ENCODE measurements at regions not wholly inside any gene's neighbourhood (a gene's known extent, or its start where the extent isn't known, plus 50 kb on each side); places are given as distances from the start of the nearest gene placed in this dataset.
"Not testable (repeated sequence)": the region's sequence is repeated elsewhere in the genome, so short reads cannot be mapped to it uniquely, and the experiment has no call there.

DNA sequence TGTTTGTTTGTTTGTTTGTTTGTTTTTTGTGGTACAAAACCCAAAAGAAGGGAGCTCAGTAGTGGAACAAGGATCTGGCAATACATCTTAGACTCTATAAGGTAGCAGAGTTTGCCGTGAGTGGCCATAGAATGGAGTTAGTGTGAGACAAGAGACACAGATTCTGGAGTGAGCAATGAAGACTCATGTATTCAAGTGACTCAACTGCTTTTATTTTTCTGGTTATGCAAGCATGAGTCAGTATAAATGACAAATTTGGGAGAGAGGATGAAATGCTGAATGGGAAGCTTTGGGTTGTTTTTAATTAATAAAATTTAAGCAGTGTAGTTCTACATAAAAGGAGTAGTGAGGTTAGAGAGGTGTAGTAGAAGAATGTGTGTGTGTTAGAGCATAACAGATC lies 143.6 kb upstream of the ANO5 start:
- peaks cover 0 to 1% (median 0%) of the 10 kb centered on the region in 3 donors for H3K4me1 Mint-ChIP-seq
- H3K9me3 Mint-ChIP-seq = peaks cover 4 to 10% (median 7%) of the 10 kb centered on the region in 3 donors
- H3K4me3 Mint-ChIP-seq = no peak overlapping the region
- peaks cover 3% of the 10 kb centered on the region for H3K36me3 Mint-ChIP-seq
- H3K27ac Mint-ChIP-seq = no peak overlapping the region
- H3K27me3 Mint-ChIP-seq = no peaks in the 10 kb centered on the region

DNA sequence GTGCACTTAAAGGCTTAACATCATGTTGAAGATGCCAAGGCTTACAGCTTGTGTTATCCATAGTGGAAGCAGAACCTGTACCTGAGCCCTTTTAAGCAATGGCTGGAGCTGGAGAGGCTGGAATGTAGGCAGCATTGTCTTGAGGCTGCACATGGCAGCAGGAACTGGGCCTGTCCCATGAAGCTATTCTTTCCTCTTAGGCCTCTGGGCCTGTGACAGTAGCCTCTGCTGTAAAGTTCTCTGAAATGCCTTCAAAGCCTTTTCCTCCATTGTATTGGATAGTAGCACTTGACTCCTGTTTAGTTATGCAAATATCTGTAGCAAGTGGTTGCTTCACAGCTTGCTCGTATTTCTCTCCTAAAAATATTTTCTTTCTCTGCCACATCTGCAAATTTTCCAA lies 127.4 kb upstream of the ANO5 start:
- Mint-ChIP-seq H3K9me3 (peaks cover 0 to 11% (median 2%) of the 10 kb centered on the region in 3 donors), H3K27ac (no peak overlapping the region), H3K4me1 (no peaks in the 10 kb centered on the region), H3K4me3 (no peak overlapping the region), H3K27me3 (no peaks in the 10 kb centered on the region), H3K36me3 (no peaks in the 10 kb centered on the region)

DNA sequence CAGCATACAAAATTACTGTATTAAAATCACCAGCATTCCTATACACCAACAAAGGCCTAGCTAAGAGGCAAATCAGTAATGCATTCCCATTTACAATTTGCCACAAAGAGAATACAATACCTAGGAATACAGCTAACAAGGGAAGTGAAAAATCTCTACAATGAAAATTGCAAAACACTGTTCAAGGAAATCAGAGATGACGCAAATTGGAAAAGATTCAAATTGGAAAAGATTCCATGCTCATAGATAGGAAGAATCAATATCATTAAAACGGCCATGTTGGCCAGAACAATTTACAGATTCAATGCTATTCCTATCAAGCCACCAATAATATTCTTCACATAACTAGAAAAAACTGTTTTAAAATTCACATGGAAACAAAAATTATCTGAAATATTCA lies 123.0 kb upstream of the ANO5 start:
- H3K4me3 Mint-ChIP-seq = no peak overlapping the region
- H3K27ac Mint-ChIP-seq = no peak overlapping the region
- H3K9me3 Mint-ChIP-seq = peaks cover 0 to 11% (median 3%) of the 10 kb centered on the region in 3 donors
- no peaks in the 10 kb centered on the region for H3K4me1 Mint-ChIP-seq
- no peaks in the 10 kb centered on the region for H3K36me3 Mint-ChIP-seq
- H3K27me3 Mint-ChIP-seq = no peaks in the 10 kb centered on the region

DNA sequence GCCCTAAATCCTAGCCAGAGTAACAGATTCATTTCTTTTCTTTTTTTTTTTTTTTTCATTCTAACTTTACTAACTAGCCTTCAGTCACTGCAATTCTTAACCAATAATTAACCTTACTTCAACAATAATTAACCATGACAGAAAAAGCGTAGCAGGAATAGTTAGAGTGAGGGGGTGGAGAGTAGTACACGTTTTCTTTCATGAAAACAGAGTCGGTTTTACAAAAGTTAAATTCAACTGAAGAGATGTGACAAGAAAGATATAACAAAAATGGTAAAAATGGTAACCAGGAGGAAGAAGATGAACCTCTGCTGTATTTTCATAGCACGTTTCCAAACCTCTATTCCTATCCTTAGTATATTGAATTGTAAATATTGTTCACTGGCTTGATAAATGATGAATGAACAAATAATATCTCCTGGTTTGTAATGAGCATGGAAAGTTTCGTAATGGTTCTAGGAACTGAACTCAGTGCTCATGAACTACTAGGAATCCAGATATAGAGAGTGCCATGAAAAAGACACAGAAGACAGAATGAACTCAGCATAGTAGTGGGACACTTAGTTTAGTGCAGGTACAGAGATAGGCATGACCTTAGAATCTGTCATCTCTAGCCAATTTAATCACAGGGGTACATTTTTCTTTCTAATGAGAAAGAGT lies 116.5 kb upstream of the ANO5 start:
- Mint-ChIP-seq H3K4me3 (no peak overlapping the region), H3K4me1 (no peaks in the 10 kb centered on the region), H3K27me3 (no peaks in the 10 kb centered on the region)

DNA sequence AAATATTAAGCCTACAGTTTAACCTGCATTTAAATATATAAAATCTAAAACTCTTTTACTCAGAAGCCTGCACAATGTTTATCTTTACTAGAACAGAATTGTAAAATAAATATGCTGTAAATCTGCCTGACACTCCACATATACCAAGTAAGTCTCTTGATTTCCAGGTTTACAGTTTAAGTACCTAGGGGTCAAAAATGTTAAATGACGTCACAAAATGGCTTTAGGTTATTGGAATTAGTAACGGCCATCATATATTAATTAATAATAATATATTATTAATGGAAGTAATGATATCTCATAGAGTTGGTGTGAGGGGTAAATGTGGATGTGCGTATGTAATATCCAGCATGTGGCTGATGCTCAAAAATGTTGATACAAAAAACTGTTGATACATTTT lies 114.8 kb upstream of the ANO5 start:
- Mint-ChIP-seq H3K27me3 (no peaks in the 10 kb centered on the region), H3K4me3 (no peak overlapping the region), H3K9me3 (peaks cover 0 to 19% (median 4%) of the 10 kb centered on the region in 3 donors)

More for the DNA sequence above, 116.5 kb upstream of the ANO5 start:
- peaks cover 0 to 19% (median 4%) of the 10 kb centered on the region in 3 donors for H3K9me3 Mint-ChIP-seq
- no peaks in the 10 kb centered on the region for H3K36me3 Mint-ChIP-seq
- H3K27ac Mint-ChIP-seq = no peak overlapping the region

DNA sequence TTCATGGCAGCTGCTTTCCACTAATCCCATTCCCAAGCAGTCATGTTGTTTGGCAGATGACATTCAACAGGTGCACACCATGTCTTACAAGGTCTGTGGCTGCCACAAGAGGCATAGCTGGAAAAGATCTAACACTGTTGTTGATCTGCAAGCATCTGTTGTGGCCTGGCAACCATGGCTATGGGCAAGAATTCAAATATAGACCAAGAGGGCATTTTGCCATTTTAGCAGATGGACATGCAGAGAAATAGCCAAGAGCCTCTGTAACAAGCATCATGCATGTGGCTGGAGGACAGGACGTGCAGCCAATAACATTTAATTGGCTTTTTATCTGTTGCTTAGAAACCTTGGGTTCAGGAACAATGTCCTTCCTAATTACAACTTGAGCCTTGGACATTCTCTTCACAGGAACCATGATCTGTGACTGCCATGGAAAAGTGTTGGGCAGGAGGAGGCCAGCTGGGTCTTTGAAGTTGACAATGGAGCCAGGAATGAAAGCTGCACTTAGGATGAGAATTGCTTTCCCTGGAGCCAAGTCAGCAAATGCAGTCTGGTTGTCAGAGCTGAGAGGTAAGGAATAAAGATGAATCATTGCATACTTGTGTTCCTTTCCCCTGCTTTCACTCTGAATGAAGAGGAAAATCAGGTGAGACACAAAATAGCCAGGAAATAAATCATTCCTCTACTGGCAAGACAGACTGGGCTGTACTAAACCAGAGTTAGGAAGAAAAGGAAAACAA lies 113.6 kb upstream of the ANO5 start:
- H3K4me3 Mint-ChIP-seq = no peak overlapping the region
- no peak overlapping the region for H3K27ac Mint-ChIP-seq
- no peaks in the 10 kb centered on the region for H3K27me3 Mint-ChIP-seq
- H3K4me1 Mint-ChIP-seq = peaks cover 0 to 2% (median 0%) of the 10 kb centered on the region in 3 donors
- no peaks in the 10 kb centered on the region for H3K36me3 Mint-ChIP-seq
- peaks cover 0 to 19% (median 4%) of the 10 kb centered on the region in 3 donors for H3K9me3 Mint-ChIP-seq

More for the DNA sequence above, 114.8 kb upstream of the ANO5 start:
- no peaks in the 10 kb centered on the region for H3K36me3 Mint-ChIP-seq
- H3K4me1 Mint-ChIP-seq = peaks cover 0 to 2% (median 0%) of the 10 kb centered on the region in 3 donors
- H3K27ac Mint-ChIP-seq = no peak overlapping the region

DNA sequence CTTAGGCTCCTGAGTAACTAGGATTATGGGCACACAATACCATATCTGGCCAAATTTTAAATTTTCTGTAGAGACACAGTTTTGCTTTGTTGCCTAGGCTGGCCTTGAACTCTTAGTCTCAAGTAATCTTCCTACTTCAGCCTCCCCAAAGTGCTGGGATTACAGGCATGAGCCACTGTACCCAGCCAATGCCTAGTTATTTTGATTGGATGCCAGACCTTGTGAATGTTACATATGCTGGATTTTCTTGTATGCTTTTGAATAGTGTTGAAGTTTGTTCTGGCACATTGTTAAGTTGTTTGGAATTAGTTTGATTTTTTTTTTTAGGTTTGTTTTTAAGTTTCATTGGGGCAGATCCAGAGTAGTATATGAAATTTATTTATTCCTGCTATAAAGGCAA lies 110.7 kb upstream of the ANO5 start:
- no peak overlapping the region for H3K4me3 Mint-ChIP-seq
- H3K9me3 Mint-ChIP-seq = peaks cover 0 to 7% (median 3%) of the 10 kb centered on the region in 3 donors
- H3K27ac Mint-ChIP-seq = no peak overlapping the region
- no peaks in the 10 kb centered on the region for H3K27me3 Mint-ChIP-seq
- peaks cover 0 to 2% (median 0%) of the 10 kb centered on the region in 3 donors for H3K4me1 Mint-ChIP-seq
- H3K36me3 Mint-ChIP-seq = no peaks in the 10 kb centered on the region

DNA sequence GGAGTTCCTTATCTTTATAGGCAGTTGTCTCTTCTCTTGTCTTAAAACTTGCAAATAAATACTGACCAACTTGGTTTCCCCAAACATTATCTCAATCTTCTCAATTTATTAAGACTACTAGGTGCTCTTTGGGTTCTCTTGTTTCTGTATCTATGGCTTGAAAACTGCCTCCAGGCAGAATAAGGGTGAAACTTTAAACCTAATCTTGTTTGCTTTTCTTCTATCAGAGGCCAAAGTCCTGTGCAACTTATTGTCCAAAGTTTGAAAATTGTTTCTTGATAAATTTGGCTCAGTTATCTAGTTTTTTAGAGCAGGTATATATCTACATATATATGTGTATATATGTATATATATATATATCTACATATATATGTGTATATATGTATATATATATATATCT lies 110.1 kb upstream of the ANO5 start:
- Mint-ChIP-seq H3K27ac (no peak overlapping the region), H3K4me3 (no peak overlapping the region), H3K4me1 (peaks cover 0 to 2% (median 0%) of the 10 kb centered on the region in 3 donors), H3K36me3 (no peaks in the 10 kb centered on the region), H3K27me3 (no peaks in the 10 kb centered on the region), H3K9me3 (peaks cover 0 to 7% (median 3%) of the 10 kb centered on the region in 3 donors)

DNA sequence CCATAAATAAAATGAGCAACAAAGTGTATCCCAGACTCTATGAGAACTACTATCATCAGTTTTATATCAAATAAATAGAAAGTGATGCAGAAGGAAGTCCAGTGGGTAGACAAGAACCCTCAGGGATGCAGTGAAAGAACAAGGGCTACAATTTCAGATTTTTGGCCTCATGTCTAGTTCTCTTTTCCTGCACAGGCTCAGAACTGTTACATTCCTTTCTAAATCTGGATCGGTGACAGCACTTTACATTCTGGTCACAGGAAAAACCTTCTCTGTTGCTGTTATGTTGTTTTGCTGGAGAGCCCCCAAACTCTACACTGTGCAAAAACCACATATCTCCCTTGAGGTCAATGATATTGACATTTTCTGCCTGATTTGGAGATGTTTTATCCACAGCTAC lies 108.8 kb upstream of the ANO5 start:
- no peak overlapping the region for H3K27ac Mint-ChIP-seq
- no peak overlapping the region for H3K4me3 Mint-ChIP-seq
- H3K9me3 Mint-ChIP-seq = peaks cover 0 to 7% (median 3%) of the 10 kb centered on the region in 3 donors
- no peaks in the 10 kb centered on the region for H3K36me3 Mint-ChIP-seq
- H3K4me1 Mint-ChIP-seq = peaks cover 0 to 2% (median 0%) of the 10 kb centered on the region in 3 donors
- no peaks in the 10 kb centered on the region for H3K27me3 Mint-ChIP-seq

DNA sequence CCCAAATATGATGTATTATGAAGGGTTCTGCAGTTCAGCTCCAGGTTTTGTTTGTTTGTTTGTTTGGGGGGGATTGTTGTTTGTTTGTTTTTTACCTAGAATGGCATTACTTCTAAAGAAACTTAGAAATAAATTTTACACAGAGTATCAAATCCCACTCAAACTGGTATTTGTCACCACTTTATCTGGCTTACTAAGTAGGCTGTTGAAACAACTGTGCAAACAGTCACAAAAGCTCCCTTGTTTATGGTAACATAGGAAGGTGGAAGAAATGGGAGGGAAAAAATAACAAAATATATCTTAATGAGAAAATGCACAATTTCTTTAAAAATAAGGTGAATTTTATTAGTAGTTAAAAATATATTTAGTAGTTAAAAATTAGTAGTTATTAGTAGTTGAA lies 108.3 kb upstream of the ANO5 start:
- Mint-ChIP-seq H3K27ac (no peak overlapping the region), H3K4me1 (peaks cover 0 to 2% (median 0%) of the 10 kb centered on the region in 3 donors), H3K4me3 (no peak overlapping the region), H3K9me3 (peaks cover 0 to 7% (median 3%) of the 10 kb centered on the region in 3 donors), H3K36me3 (no peaks in the 10 kb centered on the region), H3K27me3 (no peaks in the 10 kb centered on the region)

DNA sequence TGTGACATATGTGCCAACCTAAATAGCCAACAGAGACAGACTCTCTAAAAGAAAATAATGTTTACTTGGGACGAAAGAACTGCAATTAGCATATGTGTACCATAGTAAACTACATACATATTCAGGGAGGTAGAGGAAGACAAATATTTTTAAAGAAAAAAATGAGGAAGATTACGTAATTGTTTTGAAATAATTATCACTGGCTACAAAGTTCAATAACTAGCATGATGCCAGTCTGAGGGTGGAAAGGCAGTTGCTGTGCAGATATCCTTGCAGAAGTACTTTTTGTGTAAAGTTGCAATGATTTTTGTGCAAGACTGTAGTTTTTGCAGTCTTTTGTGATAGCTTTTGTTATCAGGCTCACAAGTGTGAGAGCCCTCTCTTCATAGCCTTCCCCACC lies 103.3 kb upstream of the ANO5 start:
- Mint-ChIP-seq H3K4me3 (no peak overlapping the region), H3K4me1 (no peaks in the 10 kb centered on the region), H3K9me3 (peaks cover 0 to 3% (median 2%) of the 10 kb centered on the region in 3 donors), H3K27ac (no peak overlapping the region), H3K27me3 (no peaks in the 10 kb centered on the region), H3K36me3 (no peaks in the 10 kb centered on the region)

DNA sequence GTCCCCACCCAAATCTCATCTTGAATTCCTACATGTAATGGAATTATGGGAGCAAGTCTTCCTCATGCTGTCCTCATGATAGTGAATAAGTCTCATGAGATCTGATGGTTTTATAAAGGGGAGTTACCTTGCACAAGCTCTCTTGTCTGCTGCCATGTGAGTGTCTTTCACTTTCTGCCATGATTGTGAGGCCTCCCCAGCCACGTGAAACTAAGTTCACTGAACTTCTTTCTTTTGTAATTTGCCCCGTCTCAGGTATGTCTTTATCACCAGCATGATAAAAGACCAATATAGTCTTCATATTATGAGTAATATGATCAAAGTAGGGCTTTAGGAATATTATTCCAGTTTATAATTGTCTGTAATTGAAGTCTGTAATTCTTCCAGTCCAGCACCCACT lies 86.3 kb upstream of the ANO5 start:
- H3K4me3 Mint-ChIP-seq = no peak overlapping the region
- no peak overlapping the region for H3K27ac Mint-ChIP-seq
- no peaks in the 10 kb centered on the region for H3K27me3 Mint-ChIP-seq
- H3K36me3 Mint-ChIP-seq = peaks cover 2% of the 10 kb centered on the region
- no peaks in the 10 kb centered on the region for H3K4me1 Mint-ChIP-seq
- peaks cover 3 to 15% (median 5%) of the 10 kb centered on the region in 3 donors for H3K9me3 Mint-ChIP-seq

DNA sequence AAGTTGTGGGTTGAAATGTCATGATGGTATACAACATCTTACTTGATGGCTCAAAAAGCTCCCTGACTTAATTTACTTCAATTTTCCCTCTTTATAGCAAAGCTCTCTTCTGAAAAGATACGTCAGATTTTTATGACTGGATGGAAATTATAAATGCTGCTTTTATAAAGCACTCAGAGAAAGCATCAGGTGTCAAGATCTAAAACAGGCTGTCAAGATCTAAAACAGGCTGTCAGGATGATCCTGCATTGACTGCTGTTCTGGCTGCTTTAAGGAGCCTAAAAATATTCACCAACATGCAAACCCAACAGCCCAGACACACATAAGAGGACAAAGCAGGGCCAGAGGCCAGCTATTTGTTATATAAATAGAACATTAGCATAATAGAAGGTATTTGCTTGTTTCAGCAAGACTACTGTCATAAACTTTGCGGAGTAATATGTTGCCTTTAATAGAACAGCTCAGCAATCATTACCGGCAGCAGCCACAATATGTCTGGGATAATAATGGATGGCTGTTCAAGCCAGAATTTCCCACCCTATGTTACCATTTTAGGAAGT lies 77.3 kb upstream of the ANO5 start:
- H3K27ac Mint-ChIP-seq = no peak overlapping the region

DNA sequence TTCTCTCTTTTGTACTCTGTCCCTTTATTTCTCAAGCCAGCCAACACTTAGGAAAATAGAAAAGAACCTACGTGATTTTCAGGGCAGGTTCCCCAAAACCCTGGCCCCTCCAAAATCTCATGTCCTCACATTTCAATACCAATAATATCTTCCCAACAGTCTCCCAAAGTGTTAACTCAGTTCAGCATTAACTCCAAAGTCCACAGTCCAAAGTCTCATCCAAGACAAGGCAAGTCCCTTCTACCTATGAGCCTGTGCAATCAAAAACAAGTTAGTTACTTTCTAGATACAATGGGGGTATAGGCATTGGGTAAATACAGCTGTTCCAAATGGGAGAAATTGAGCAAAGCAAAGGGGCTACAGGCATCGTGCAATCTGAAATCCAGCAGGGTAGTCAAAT lies 64.9 kb upstream of the ANO5 start:
- H3K36me3 Mint-ChIP-seq, H3K27ac Mint-ChIP-seq, H3K4me3 Mint-ChIP-seq, H3K4me1 Mint-ChIP-seq, H3K27me3 Mint-ChIP-seq: not testable (repeated sequence)
- peaks cover 3 to 25% (median 9%) of the 10 kb centered on the region in 3 donors for H3K9me3 Mint-ChIP-seq

More for the DNA sequence above, 77.3 kb upstream of the ANO5 start:
- no peaks in the 10 kb centered on the region for H3K36me3 Mint-ChIP-seq
- H3K4me3 Mint-ChIP-seq = no peak overlapping the region
- H3K9me3 Mint-ChIP-seq = peaks cover 2 to 11% (median 4%) of the 10 kb centered on the region in 3 donors
- no peaks in the 10 kb centered on the region for H3K27me3 Mint-ChIP-seq
- H3K4me1 Mint-ChIP-seq = no peaks in the 10 kb centered on the region

DNA sequence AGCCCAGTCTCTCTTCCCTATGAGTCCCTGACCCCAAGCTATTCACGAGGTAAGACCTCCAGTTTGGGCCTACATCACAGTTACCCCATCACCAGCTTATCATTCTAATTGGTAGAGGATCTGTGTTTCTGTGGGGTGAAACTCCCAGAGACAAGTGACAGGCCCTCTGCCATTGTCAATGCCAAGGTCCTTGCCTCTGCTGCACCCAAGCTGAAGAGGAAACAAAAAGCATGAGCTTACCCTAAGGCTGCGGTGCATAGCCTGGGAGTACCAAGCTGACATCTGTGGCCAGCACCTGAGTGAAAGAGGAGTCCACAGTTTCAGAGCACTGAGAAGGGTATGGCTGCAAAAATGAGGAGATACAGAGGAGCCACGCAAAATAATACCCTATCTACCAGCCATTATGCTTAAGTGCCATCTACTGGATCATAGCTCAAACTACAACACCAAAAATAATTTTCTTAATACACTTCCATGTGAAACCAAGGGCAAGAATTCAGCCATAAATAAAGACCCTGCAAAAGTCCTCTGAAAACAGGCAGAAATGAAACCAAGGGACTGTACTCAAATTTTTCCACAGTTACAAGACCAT lies 62.3 kb upstream of the ANO5 start:
- Mint-ChIP-seq H3K4me1 (no peaks in the 10 kb centered on the region), H3K27me3 (no peaks in the 10 kb centered on the region), H3K9me3 (peaks cover 5 to 26% (median 7%) of the 10 kb centered on the region in 3 donors), H3K4me3 (no peak overlapping the region), H3K27ac (no peak overlapping the region), H3K36me3 (no peaks in the 10 kb centered on the region)
